HG03175 (cell line): ENCODE measurements at regions not wholly inside any gene's neighbourhood (a gene's known extent, or its start where the extent isn't known, plus 50 kb on each side); places are given as distances from the start of the nearest gene placed in this dataset.

Source experiments
- ATAC-seq: cut with Tn5 transposase; IDR thresholded peaks from one replicate; pipeline ENCODE4 v1.9.1; 2021; ENCODE audit warnings: mild to moderate bottlenecking, moderate library complexity; ENCODE audit not compliant: unreplicated experiment

- no peak for ATAC-seq
Measured at GRCh38 chr2:146952696-146953095, 892.1 kb upstream of the ACVR2A start.

GRCh38 chr2:146950911-146951310, 893.9 kb upstream of the ACVR2A start:
- ATAC-seq = no peak

GRCh38 chr2:146950361-146950760, 894.5 kb upstream of the ACVR2A start:
- no peak for ATAC-seq

- ATAC-seq = no peak
Measured at GRCh38 chr2:146949400-146949799, 895.4 kb upstream of the ACVR2A start.

- no peak for ATAC-seq
Measured at GRCh38 chr2:146944601-146945000, 900.2 kb upstream of the ACVR2A start.

- no peak for ATAC-seq
Measured at GRCh38 chr2:146939991-146940685, 904.7 kb upstream of the ACVR2A start.

- ATAC-seq = no peak
Measured at GRCh38 chr2:146934921-146935320, 909.9 kb upstream of the ACVR2A start.

GRCh38 chr2:146931109-146931508, 913.7 kb upstream of the ACVR2A start:
- ATAC-seq = peak; percentile 57

- ATAC-seq = no peak
Measured at GRCh38 chr2:146927080-146927711, 917.6 kb upstream of the ACVR2A start.

- ATAC-seq = no peak
Measured at GRCh38 chr2:146918280-146918679, 926.5 kb upstream of the ACVR2A start.

- no peak for ATAC-seq
Measured at GRCh38 chr2:146917431-146918042, 927.3 kb upstream of the ACVR2A start.

- no peak for ATAC-seq
Measured at GRCh38 chr2:146916914-146917313, 927.9 kb upstream of the ACVR2A start.

- no peak for ATAC-seq
Measured at GRCh38 chr2:146913476-146913875, 931.4 kb upstream of the ACVR2A start.

GRCh38 chr2:146912536-146912935, 932.3 kb upstream of the ACVR2A start:
- ATAC-seq = no peak

- ATAC-seq = no peak
Measured at GRCh38 chr2:146908776-146909175, 936.1 kb upstream of the ACVR2A start.

GRCh38 chr2:146898083-146898482, 946.7 kb upstream of the ACVR2A start:
- ATAC-seq = no peak

- no peak for ATAC-seq
Measured at GRCh38 chr2:146894514-146894913, 950.3 kb upstream of the ACVR2A start.

GRCh38 chr2:146893500-146894041, 951.3 kb upstream of the ACVR2A start:
- no peak for ATAC-seq

GRCh38 chr2:146890491-146890890, 954.3 kb upstream of the ACVR2A start:
- no peak for ATAC-seq

- no peak for ATAC-seq
Measured at GRCh38 chr2:146879882-146880281, 964.9 kb upstream of the ACVR2A start.

GRCh38 chr2:146874260-146874658, 970.6 kb upstream of the ACVR2A start:
- no peak for ATAC-seq

- ATAC-seq = no peak
Measured at GRCh38 chr2:146873646-146874259, 971.1 kb upstream of the ACVR2A start.
